ENCODE measurements at regions not wholly inside any gene's neighbourhood (a gene's known extent, or its start where the extent isn't known, plus 50 kb on each side); places are given as distances from the start of the nearest gene placed in this dataset.
"Not testable (repeated sequence)": the region's sequence is repeated elsewhere in the genome, so short reads cannot be mapped to it uniquely, and the experiment has no call there.

GRCh38 chr1:227508431-227508830 lies 54.9 kb upstream of the ZNF678 start:
- no peak for DNase-seq

GRCh38 chr1:227506490-227507393 lies 56.6 kb upstream of the ZNF678 start:
- DNase-seq = not testable (repeated sequence)

GRCh38 chr1:227496045-227496444 lies 67.3 kb upstream of the ZNF678 start:
- DNase-seq = not testable (repeated sequence)

- not testable (repeated sequence) for DNase-seq
These were observed 69.3 kb upstream of the ZNF678 start for GRCh38 chr1:227493863-227494551.

- peak; percentile 11 for DNase-seq
These were observed 72.9 kb upstream of the ZNF678 start for GRCh38 chr1:227490478-227490877.

- no peak for DNase-seq
These were observed 73.4 kb upstream of the ZNF678 start for GRCh38 chr1:227490001-227490400.

- DNase-seq = no peak
These were observed 73.8 kb upstream of the ZNF678 start for GRCh38 chr1:227489572-227489971.

- DNase-seq = no peak
These were observed 75.8 kb upstream of the ZNF678 start for GRCh38 chr1:227487606-227488005.

- DNase-seq = no peak
These were observed 76.8 kb upstream of the ZNF678 start for GRCh38 chr1:227486559-227486958.

- DNase-seq = no peak
These were observed 81.4 kb upstream of the ZNF678 start for GRCh38 chr1:227482023-227482299.

GRCh38 chr1:227474072-227474471 lies 89.3 kb upstream of the ZNF678 start:
- not testable (repeated sequence) for DNase-seq

- no peak for DNase-seq
These were observed 90.6 kb upstream of the ZNF678 start for GRCh38 chr1:227472772-227473171.

GRCh38 chr1:227470688-227471087 lies 92.7 kb upstream of the ZNF678 start:
- DNase-seq = no peak

GRCh38 chr1:227469708-227470107 lies 93.6 kb upstream of the ZNF678 start:
- DNase-seq = no peak

- no peak for DNase-seq
These were observed 97.2 kb upstream of the ZNF678 start for GRCh38 chr1:227466039-227466645.

- no peak for DNase-seq
These were observed 98.1 kb upstream of the ZNF678 start for GRCh38 chr1:227465256-227465655.

- DNase-seq = no peak
These were observed 103.4 kb upstream of the ZNF678 start for GRCh38 chr1:227459977-227460376.

GRCh38 chr1:227459326-227459841 lies 104.0 kb upstream of the ZNF678 start:
- no peak for DNase-seq

GRCh38 chr1:227454686-227455085 lies 108.7 kb upstream of the ZNF678 start:
- no peak for DNase-seq

GRCh38 chr1:227453631-227454355 lies 109.6 kb upstream of the ZNF678 start:
- DNase-seq = no peak

- peak; percentile 18 for DNase-seq
These were observed 111.4 kb upstream of the ZNF678 start for GRCh38 chr1:227451954-227452353.

- no peak for DNase-seq
These were observed 112.3 kb upstream of the ZNF678 start for GRCh38 chr1:227451057-227451456.

GRCh38 chr1:227450489-227450888 lies 112.9 kb upstream of the ZNF678 start:
- no peak for DNase-seq
